OCI-LY3 (cell line): ENCODE measurements at regions not wholly inside any gene's neighbourhood (a gene's known extent, or its start where the extent isn't known, plus 50 kb on each side); places are given as distances from the start of the nearest gene placed in this dataset.

Experiments
- CTCF ChIP-seq: fragments of 200-600, 300-600 bp; sonication (generic); IDR thresholded peaks from 2 replicates; pipeline ENCODE4 v1.5.1; 2014; ENCODE audit warnings: antibody characterized with exemption, low read length, low read depth
- EZH2phosphoT487 ChIP-seq: fragments of 200-600 bp; shearing (Covaris generic); IDR thresholded peaks from 2 replicates; pipeline ENCODE4 v1.6.1; 2018; ENCODE audit warnings: antibody characterized with exemption, mixed run types, low read depth

- TF ChIP-seq CTCF (no peak), EZH2phosphoT487 (no peak)
Measured at GRCh38 chr14:43215524-43215923, 1291.6 kb downstream of the FSCB start.
